Stimulated activated CD4-positive, alpha-beta T cell treated with anti-CD3 and anti-CD28 coated beads, TNF-alpha, amount 100 ng/mL, for 4 hours (primary cell): ENCODE measurements at regions not wholly inside any gene's neighbourhood (a gene's known extent, or its start where the extent isn't known, plus 50 kb on each side); places are given as distances from the start of the nearest gene placed in this dataset.
"Not testable (repeated sequence)": the region's sequence is repeated elsewhere in the genome, so short reads cannot be mapped to it uniquely, and the experiment has no call there.

Experiments
- DNase-seq, 3 experiments: peaks; one replicate each; pipeline ENCODE4 v3.0.0-alpha.2; 2020; ENCODE audit warnings: low read depth in 3 of 3

- no peak for DNase-seq
Observed at GRCh38 chr10:124150189-124150806, 56.9 kb upstream of the CHST15 start.

GRCh38 chr10:124149189-124150042 is 56.0 kb upstream of the CHST15 start:
- DNase-seq: no peak

GRCh38 chr10:124148509-124149188 is 55.3 kb upstream of the CHST15 start:
- DNase-seq: not testable (repeated sequence)

- no peak for DNase-seq
Observed at GRCh38 chr10:124146483-124146882, 53.1 kb upstream of the CHST15 start.

GRCh38 chr10:124145109-124145870 is 51.9 kb upstream of the CHST15 start:
- DNase-seq: no peak

- no peak for DNase-seq
Observed at GRCh38 chr10:124144536-124144935, 51.1 kb upstream of the CHST15 start.

GRCh38 chr10:124143721-124144120 is 50.3 kb upstream of the CHST15 start:
- DNase-seq: no peak
